HG03103 (cell line): ENCODE measurements at regions not wholly inside any gene's neighbourhood (a gene's known extent, or its start where the extent isn't known, plus 50 kb on each side); places are given as distances from the start of the nearest gene placed in this dataset.

Source experiments
- ATAC-seq: cut with Tn5 transposase; IDR thresholded peaks from one replicate; pipeline ENCODE4 v1.9.1; 2021; ENCODE audit warnings: low read depth; ENCODE audit not compliant: unreplicated experiment

DNA sequence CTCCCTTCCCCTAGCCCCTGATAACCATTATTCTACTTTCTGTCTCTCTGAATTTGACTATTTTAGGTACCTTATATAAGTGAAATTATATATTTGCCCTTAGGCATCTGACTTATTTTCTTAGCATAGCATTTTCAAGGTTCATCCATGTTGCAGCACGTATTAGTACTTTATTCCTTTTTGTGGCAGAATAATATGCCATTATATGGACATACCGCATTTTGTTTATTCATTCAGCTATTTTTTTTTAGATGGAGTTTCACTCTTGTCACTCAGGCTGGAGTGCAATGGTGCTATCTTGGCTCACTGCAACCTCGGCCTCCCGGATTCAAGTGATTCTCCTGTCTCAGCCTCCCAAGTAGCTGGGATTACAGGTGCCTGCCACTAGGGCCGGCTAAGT, 326.2 kb upstream of the PLXNA2 start:
- no peak for ATAC-seq

DNA sequence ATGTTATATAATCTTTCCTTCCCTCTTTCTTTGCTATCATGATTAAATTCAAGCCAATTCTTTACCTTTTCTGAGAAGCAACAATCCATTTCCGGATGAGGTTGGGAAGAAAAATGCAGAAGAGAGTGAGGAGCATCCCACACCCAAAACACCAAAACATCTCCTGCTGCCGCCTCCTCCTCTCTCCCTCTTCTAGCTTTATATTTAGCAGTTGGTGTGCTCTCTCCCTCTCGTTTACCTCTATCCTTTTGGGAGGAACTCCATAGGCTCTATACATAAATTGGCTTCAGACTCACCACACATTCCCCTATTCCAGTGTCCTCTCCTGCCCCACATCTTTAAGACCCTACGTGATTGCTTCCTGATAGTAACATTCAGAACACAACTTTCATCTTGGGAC, 332.2 kb upstream of the PLXNA2 start:
- ATAC-seq, result no peak

DNA sequence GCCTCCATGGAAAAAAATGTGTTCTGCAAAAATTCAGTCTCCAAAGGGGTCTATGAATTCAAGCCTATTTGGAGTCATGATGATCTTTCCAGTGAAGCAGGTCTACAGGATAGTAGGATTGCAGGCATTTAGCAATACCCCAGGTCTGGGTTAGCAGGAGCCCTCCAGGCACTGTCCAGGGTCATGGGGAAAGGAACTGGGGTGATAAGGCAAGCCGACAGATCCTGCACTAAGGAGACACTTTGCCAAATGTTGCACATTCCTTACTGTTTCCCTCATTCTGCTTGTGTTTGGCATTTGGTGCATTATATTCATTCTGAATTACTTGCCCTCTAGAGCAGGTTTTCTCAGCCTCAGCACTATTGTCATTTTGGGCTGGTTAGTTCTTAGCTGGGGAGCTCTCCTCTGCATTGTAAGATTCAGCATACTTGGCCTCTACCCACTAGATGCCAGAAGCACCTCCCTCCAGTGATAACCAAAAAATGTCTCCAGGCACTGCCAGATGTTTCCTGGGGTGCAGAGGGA, 333.3 kb upstream of the PLXNA2 start:
- ATAC-seq, result no peak

DNA sequence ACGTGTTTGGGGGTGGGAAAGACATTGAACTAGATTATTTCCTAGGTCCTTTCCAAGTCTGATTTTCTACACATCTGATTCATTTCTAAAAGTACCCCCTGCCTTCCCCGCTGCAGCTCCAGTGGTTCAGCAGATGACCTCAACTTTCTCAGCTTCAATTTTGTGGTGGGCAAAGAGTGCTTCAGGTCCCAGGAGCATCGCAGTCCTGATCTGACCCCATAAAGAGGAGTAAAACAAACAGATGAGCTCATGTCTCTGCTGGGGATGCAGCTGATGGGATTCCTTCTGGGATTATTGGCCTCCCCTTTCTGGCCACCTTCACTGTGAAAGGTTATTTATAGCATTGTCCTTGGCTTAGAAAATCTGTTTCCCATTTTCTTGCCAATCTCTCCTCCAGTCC, 337.0 kb upstream of the PLXNA2 start:
- ATAC-seq, result no peak

DNA sequence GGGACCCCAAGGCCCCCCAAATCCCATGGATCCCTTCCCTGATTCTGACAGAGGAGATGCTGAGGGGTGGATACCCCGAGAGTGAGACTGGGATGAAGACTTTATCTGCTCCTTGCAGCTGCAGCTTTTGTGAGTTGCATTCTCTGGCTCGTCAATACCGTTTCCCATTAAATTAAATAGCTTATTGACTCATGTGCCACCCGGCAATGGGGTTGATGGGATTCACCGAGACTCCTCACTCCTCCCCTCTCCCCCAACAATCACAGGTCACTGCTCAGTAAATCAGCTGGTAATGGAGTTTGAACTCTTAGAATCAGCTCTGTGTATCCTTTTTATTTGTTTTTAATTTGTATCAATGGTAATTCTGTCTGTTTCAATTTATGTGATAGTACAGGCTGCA, 337.5 kb upstream of the PLXNA2 start:
- no peak for ATAC-seq

DNA sequence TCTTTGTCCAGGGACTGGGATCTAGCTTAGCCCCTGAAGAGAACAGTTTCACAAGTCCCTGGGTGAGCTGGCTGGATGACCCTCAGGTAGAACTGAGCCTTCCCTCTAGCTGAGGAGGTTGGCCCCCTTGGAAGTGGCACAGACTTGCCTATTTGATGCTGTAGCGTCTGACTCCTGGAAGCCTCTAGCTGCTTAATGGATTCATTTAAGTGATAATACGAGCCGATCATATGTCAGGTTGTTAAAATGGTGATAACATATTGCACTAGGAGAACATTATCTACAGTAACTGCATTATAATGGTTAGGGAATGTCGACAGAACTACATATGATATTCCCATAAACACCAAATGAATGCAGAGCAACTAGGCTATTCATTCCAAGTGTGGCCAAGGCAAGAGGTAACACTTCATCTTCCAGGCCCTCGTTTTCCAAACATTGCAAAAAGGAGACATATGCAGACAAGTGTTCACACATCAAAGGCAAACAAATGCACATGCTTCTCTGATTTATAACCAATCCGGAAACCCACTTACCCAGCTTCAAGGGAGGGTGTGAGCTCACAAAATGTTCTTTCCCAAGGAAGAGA, 340.1 kb upstream of the PLXNA2 start:
- no peak for ATAC-seq

DNA sequence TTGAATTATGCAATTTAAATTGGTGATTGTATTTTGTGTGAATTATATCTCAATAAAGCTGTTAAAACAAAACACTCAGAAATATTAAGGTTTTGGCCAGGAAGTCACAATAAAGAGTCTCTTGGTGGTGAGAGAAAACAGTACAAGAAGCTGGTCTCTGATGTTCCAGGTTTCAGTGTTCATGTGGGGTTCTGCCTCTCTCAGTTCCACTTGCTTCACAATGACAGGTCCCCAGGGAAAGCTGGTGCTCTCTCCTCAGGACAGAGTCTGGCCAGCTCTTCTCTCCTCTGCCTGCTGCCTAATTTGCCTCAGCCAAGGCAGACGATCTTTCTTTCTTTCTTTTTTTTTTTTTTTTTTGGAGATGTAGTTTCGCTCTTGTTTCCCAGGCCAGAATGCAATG, 342.9 kb upstream of the PLXNA2 start:
- peak; percentile 96 for ATAC-seq

DNA sequence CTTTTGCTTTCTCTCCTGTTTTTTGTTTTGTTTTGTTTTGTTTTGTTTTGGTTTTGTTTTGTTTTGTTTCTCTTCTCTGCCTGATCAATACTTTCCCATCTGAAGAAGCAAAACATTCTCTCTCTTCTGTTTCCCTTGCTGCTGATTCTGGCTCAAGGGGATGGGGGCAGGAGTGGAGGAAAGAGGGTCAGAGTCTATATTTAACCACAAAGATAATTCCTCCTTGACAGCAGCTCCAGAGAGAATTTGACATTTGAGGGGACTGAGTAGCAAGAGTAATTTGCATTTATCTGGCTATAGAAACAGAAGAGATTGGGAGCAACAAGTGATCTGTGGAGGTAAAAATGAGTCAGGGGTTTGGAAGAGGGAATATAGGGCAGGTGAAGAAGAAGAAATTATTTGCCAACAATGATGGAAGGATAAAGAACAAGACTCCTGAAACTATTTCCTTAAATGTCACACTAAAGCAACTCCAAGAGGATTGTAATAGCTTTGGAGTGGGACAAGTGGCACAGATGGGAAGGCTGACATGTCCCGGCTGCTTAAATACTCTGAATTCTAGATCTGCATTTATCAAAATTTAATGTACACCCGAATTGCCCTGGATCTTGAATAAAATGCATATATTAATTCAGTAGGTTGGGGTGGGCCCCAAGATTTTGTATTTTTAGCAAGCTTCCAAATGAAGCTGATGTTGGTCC, 349.3 kb upstream of the PLXNA2 start:
- no peak for ATAC-seq

DNA sequence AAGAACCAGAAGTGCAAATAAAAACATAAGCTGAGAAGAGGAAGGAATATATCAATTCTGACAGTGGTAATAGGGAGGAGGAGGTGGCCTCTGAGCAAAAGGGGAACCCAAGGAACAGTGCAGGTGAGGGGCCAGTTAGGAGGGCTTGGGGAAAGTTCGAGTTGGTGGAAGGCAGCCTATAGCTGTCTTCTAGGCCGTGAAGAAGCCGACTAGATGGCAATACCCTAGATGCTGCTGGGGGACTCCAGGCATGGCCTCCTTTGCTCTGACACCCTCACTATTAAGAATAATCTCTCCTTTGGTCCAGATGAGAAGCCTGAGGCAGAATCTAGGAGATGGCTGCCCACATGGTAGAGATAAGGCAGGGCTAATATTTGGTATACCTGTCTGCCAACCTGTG, 351.1 kb upstream of the PLXNA2 start:
- no peak for ATAC-seq

DNA sequence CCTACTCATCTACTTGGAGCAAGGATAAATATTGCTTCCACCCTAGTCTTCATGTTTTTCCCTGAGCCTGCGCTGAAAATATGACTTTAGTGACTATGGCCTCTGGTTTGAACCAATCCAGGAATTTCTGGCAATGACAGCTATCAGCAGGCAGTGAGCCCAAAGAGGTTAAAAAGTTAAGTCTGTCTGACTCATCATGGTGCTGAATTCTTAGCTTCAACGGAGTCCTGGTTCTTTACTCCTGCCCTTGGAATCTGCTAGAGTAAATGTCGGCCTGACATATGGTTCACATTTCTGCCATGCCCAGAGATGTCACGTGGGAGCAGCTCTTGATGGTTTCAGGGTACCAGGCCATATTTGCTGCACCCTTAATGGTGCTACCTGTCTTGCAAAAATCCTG, 351.6 kb upstream of the PLXNA2 start:
- ATAC-seq, result no peak

DNA sequence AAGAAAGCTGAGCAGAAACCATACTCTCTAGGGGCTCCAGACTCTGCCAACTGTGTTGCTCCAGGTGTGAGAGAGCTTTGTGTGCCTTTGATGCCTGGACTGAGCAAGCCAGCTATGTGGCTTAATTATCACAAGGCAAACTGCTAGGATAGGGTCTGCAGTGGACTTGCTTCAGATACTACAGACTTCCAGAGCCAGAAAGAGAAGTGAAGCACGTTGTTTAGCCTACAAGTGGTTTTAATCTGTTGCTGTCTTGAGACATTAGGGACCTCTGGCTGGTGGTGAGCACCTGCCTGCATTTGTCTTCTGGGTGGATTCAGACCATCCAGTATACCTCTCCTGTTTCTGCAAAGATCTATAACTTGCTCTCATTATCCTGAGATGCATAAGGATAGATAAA, 353.4 kb upstream of the PLXNA2 start:
- no peak for ATAC-seq

DNA sequence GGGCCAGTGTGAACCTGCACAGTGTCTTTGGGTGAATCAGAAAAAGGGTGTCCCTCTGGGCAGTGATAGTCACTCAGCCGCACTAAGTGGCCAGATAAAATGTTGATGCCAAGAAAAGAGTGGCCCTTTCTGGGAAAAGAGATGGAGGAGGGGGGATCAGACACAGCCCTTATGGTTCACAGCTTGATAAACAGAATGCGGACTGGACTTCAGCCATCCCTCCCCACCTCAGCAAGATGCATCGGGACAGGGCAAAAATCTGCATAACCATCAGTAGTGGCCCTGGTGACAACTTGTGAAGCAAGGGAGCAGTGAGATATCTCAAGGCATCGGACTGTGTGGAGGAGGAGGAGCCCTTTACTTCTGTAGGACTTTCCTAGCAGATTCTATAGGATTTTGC, 353.8 kb upstream of the PLXNA2 start:
- no peak for ATAC-seq

DNA sequence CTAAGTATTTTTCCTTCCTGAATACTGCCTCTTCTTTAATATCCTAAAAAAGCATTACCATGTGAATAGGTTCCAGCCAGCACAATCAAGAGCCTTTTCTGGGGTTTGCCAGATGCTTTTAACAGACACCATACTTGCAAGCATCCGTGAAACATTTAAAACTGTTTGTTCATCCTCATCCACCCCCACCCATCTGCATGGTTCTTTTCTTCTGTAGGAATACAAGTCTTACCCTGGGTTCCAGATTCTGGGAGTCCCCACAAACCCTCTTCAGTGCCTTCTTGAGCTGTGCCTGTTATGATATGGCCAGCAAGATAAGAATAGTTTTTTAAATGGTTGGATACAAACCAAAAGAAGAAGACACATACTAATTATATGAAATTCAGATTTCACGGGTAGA, 354.9 kb upstream of the PLXNA2 start:
- ATAC-seq, result no peak

DNA sequence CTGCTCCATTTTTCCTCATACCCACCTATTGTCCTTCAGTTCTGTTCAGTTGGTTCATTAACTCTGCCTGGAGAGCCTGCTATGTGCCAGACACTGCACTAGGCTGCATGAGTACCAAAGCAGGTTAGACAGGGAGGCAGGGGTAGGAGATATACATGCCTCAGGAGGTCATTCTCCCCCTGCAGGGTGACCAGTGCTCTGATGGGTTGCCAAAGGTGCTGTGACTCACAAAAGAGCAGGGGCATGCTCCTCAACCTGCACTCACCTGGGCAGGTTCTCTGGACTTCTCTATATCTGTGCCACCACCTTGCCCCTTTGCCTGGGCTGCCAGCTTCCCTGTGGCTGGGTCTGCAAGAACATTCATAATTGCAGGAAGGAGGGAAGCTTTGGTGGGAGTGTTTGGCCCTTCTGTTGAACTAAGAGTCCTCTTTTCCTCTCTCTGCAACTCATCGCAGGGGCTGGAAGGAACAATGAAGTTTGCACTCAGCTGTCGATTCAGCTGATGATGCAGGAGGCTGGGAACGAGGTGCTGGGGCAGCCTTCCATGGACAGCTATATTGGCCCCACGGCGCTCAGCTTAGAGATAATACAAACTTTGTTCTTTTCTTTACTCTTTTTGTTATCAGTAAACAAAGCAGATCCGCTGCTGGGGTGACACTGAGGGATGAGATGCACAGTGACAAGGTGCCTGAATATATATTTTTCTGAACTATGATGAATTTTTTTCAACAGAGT, 356.4 kb upstream of the PLXNA2 start:
- ATAC-seq, result no peak

DNA sequence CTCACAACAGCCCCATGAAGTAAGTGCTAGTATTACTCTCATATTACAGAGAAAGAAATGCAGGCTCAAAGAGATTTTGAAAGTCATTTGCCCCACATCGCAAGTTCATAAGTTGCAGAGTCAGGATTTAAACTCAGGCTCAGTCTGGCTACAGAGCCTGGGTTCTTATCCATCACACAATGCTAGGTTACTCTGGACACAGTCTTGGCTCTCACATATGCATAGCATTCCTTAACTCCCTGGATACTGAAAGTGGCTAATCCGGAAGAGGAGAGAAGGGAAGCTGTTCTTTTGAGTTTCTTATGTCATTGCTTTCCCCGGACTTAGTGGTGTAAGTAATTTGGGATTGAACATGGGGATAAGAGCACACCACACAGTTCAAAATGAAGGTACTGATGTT, 357.4 kb upstream of the PLXNA2 start:
- no peak for ATAC-seq

DNA sequence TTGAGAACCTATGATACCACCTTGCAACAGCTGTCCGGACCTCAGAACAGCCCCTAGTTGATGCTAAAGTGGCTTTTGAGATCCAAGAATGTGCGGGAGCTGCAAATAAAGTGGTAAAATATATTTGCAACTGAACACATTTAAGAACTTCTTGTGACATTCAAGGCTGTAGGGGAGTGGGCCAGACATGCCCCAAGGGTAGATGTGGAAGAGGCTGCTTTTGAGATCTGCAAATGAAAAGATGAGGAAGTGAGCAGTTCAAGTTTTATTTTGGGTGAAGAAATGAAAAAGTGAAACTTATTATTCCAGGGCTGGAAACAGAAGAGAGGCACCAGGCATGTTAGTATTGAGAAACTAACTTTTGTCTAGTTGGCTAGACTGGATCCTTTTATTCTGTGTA, 359.5 kb upstream of the PLXNA2 start:
- ATAC-seq, result no peak

DNA sequence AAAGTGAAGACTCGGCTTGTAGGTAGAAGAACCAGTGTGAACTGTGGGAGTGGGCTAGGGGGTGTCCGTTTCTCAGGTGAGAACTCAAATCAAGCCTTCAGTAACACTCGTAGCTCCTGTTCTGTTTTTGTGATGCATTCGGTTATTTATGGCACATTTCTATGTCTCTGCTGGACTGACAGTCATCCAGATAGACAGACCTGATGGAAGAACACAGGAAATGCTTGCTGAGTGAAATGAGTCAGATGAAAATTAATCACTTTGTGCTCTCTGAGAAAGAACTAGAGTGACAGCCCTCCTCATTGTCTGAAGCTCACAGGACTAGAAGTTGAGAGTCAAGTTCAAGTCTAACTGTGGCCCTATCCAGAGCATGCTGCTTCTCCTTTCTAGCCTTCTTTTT, 360.1 kb upstream of the PLXNA2 start:
- ATAC-seq, result peak; percentile 94

DNA sequence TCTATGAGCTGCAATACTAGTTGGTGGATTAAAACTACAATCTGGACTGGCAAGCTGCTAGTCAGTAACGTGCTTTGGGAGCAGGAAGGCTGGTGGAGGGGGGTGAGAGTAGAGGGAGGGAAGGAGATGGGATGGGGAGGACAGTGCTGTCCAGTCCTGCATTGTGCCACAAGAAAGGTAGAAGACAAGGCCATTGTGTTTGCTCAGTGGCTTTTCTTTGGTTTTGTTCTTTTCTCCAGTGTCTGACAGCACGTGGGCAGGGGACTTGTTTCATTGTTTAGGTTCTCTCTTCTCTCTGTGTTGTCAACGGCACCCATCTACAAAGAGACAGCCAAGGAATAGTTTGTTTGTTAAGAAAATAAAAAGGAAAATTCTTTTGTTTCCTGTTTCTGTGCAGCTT, 362.8 kb upstream of the PLXNA2 start:
- no peak for ATAC-seq

DNA sequence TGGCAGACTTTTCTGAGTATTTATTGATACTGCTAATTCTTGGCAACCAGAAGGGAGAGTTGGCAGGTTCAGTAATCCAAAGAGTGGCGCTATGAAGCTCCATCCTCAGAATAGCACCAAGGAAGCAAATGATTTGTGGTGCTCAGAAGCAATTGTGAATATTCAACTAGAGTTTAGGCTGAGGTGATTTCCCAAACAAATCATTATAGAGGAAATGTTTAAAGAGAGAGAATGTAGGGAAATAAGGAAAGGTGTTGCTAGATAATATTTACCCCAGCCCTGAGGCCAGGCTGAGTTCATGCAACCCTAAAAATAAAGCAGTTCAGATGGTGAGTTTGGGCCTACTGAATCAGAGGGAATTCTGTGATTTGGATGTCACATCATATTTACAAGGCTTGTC, 363.4 kb upstream of the PLXNA2 start:
- ATAC-seq, result no peak

DNA sequence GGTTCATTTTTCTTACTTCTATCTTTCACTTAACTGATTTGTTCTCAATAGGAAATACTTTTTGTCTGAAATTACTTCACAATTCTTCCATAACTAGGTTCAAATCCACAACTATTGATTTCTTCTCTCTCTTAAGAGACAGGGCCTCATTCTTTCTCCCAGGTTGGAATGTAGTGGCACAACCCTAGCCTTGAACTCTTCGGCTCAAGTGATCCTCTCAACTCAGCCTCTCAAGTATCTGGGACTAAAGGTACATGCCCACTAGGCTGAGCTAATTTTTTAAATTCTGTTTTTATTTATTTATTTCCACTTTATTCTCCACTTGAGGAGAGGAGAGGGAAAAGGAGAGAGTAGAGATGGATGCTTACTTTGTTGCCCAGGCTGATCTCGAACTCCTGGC, 370.4 kb upstream of the PLXNA2 start:
- ATAC-seq, result no peak

DNA sequence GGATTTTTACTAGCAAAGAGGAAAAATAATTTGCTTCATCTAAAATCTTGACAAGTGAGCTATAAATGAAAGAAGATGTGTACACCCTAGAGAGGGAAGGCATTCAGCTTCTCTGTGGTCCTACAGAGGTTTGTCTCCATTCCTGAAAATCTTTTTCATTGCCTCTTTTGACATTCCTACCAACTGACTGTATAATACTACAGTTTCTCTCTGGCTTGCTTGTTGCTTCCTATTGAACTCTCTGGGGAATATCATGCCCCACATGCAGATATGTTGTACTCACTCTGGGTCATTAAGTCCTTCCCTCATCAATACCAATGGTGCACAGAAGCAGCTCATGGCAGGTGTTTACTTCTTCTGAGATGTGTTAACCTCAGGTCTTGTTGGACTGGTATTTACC, 371.2 kb upstream of the PLXNA2 start:
- ATAC-seq, result no peak

DNA sequence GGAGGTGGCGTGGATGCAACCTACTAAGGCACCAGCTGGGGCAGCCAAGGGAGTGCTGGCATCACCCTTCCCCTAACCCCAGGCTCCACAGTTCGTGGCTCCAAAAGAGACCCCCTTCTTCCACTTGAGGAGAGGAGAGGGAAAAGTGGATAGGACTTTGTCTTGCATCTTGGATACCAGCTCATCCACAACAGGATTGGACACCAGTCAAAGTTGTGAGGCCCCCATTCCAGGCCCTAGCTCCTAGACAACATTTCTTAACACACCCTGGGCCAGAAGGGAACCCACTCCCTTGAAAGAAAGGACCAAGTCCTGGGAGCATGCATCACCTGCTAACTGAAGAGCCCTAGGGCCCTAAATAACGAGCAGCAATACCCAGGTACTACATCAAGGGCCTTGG, 372.6 kb upstream of the PLXNA2 start:
- ATAC-seq, result no peak
